ENCODE measurements at regions not wholly inside any gene's neighbourhood (a gene's known extent, or its start where the extent isn't known, plus 50 kb on each side); places are given as distances from the start of the nearest gene placed in this dataset.

- no peak for TF ChIP-seq CTCF (conservative IDR thresholded peaks at IDR 0.05 in 1 of 2, IDR thresholded peaks at IDR 0.05 in 1 of 2; ENCODE audit: low read depth in 1 of 2, low read length in 2 of 2)
- no peak for TF ChIP-seq EZH2 (IDR thresholded peaks at IDR 0.05; ENCODE audit: low read length, missing control alignments)
Measured at GRCh38 chr18:51453594-51453993, 256.1 kb upstream of the MEX3C start.

Measured in fibroblast of lung (primary cell).